Hepatocyte (in vitro differentiated cells): ENCODE measurements at regions not wholly inside any gene's neighbourhood (a gene's known extent, or its start where the extent isn't known, plus 50 kb on each side); places are given as distances from the start of the nearest gene placed in this dataset.

ENCODE experiments used
- DNase-seq: peaks from one replicate; pipeline ENCODE4 v3.0.0-alpha.2; 2016; ENCODE audit warnings: low spot score
- H2AFZ ChIP-seq: fragments of 200-600 bp; sonication (generic); 2 replicates; pipeline ENCODE4 v1.6.0; 2016; ENCODE audit warnings: antibody characterized with exemption, mild to moderate bottlenecking
- H3K27ac ChIP-seq: fragments of 200-600 bp; sonication (generic); 2 replicates; pipeline ENCODE4 v1.5.1; 2016; ENCODE audit warnings: mild to moderate bottlenecking
- H3K27me3 ChIP-seq: fragments of 200-600 bp; sonication (generic); 2 replicates; pipeline ENCODE4 v1.6.1; 2016
- H3K36me3 ChIP-seq: fragments of 200-600 bp; sonication (generic); replicated peaks from 2 replicates; pipeline ENCODE4 v1.5.1; 2016; ENCODE audit warnings: low read depth; ENCODE audit not compliant: insufficient read depth
- H3K4me1 ChIP-seq: fragments of 200-600 bp; sonication (generic); 2 replicates; pipeline ENCODE4 v1.5.1; 2016; ENCODE audit warnings: mild to moderate bottlenecking, moderate library complexity; ENCODE audit not compliant: insufficient read depth
- H3K4me2 ChIP-seq: fragments of 200-600 bp; sonication (generic); 2 replicates; pipeline ENCODE4 v1.6.0; 2016
- H3K4me3 ChIP-seq: fragments of 200-600 bp; sonication (generic); 2 replicates; pipeline ENCODE4 v1.5.1; 2016; ENCODE audit warnings: mild to moderate bottlenecking
- H3K79me2 ChIP-seq: fragments of 200-600 bp; sonication (generic); 2 replicates; pipeline ENCODE4 v1.6.0; 2017; ENCODE audit warnings: mild to moderate bottlenecking
- H3K9me2 ChIP-seq: fragments of 200-600 bp; sonication (generic); replicated peaks from 2 replicates; pipeline ENCODE4 v1.6.0; 2017; ENCODE audit warnings: mild to moderate bottlenecking; ENCODE audit not compliant: insufficient read depth
- H3K9me3 ChIP-seq: fragments of 200-600 bp; sonication (generic); 2 replicates; pipeline ENCODE4 v1.5.1; 2016; ENCODE audit warnings: low read depth, mild to moderate bottlenecking
- H4K20me1 ChIP-seq: fragments of 200-600 bp; sonication (generic); 2 replicates; pipeline ENCODE4 v1.6.0; 2016; ENCODE audit warnings: mild to moderate bottlenecking; ENCODE audit not compliant: insufficient read depth, poor library complexity, severe bottlenecking
- EZH2 ChIP-seq: fragments of 200-600 bp; sonication (generic); IDR thresholded peaks from 2 replicates; pipeline ENCODE4 v1.6.1; 2016; ENCODE audit warnings: antibody characterized with exemption, mild to moderate bottlenecking, borderline replicate concordance
- EZH2phosphoT487 ChIP-seq: fragments of 200-600 bp; sonication (generic); IDR thresholded peaks from one replicate; pipeline ENCODE4 v1.6.1; 2018; ENCODE audit warnings: antibody characterized with exemption, mild to moderate bottlenecking, low read depth, moderate library complexity; ENCODE audit not compliant: unreplicated experiment, severe bottlenecking
- WGBS: methylation state at CpG from one replicate; pipeline ENCODE4 v1.1.6; 2016; ENCODE audit warnings: low lambda C conversion rate; ENCODE audit errors: missing lambda C conversion rate; 5-methylcytosine and 5-hydroxymethylcytosine counted together
- TF ChIP-seq, protein P1 (sequence below): fragments of 200-600 bp; sonication (generic); IDR thresholded peaks from 2 replicates; pipeline ENCODE4 v1.5.1; 2016; ENCODE audit warnings: antibody characterized with exemption, mild to moderate bottlenecking; ENCODE audit not compliant: poor library complexity

DNA sequence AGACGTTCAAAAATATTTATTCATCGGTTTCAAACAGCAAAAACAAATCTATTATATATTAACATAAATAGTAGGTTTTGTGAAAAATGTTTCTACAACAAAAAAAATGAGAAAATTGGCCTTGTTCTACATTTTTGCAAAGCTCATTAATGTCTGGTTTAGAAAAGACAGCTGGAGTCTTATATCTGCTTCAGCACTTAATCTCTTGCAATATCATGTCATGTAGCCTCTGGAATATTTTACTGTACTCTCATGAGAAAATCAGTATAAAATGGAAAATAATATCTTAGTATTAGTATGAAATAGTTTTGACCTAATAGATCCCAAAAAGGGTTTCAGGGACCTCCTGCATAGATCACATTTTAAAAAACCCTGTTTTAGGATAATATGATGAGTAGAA, 326.6 kb downstream of the ARL4A start:
- Histone ChIP-seq H3K4me1 (peaks cover 8% of the 10 kb centered on the region), H3K27me3 (no peaks in the 10 kb centered on the region)

DNA sequence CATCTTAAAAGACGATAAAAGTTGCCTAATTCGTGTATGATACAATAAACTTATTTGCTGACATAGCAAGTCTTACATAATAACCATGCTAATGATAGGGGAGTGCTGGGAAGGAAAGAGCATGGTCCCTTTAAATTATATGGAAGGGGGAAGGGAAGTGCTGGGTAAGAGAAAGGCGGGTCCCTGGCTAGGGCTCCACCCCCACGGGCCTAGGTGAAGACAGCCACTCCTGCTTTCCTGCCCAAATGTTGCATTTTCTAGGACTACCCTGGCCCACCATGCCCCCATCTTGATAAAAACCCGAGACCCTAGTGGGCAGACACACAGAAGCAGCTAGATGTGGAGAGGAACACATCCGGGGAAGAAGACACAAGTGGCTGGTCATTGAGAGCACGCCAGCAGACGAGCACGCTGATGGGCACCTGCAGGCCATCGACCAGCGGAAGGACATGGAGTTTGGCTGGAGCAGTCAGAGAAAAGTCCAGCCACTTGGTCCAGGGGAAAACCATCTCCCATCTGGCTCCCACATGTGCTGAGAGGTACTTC, 328.7 kb downstream of the ARL4A start:
- Histone ChIP-seq H3K4me3 (no peak overlapping the region), H3K4me1 (peaks cover 8% of the 10 kb centered on the region), H3K27me3 (no peaks in the 10 kb centered on the region), H3K27ac (peak overlapping the region; percentile 65), H3K36me3 (no peaks in the 10 kb centered on the region), H2AFZ (no peak overlapping the region), H3K9me2 (no peaks in the 10 kb centered on the region), H3K9me3 (no peaks in the 10 kb centered on the region), H3K79me2 (no peaks in the 10 kb centered on the region), H3K4me2 (peak overlapping the region; percentile 67), H4K20me1 (no peaks in the 10 kb centered on the region)
- DNase-seq, result no peak
- 93% methylated on average over 11 of the region's 11 CpGs for WGBS
- TF ChIP-seq, protein P1, sequence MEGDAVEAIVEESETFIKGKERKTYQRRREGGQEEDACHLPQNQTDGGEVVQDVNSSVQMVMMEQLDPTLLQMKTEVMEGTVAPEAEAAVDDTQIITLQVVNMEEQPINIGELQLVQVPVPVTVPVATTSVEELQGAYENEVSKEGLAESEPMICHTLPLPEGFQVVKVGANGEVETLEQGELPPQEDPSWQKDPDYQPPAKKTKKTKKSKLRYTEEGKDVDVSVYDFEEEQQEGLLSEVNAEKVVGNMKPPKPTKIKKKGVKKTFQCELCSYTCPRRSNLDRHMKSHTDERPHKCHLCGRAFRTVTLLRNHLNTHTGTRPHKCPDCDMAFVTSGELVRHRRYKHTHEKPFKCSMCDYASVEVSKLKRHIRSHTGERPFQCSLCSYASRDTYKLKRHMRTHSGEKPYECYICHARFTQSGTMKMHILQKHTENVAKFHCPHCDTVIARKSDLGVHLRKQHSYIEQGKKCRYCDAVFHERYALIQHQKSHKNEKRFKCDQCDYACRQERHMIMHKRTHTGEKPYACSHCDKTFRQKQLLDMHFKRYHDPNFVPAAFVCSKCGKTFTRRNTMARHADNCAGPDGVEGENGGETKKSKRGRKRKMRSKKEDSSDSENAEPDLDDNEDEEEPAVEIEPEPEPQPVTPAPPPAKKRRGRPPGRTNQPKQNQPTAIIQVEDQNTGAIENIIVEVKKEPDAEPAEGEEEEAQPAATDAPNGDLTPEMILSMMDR, result no peak
- TF ChIP-seq EZH2 (no peak), EZH2phosphoT487 (no peak)

More for the DNA sequence above, 326.6 kb downstream of the ARL4A start:
- Histone ChIP-seq H3K79me2 (no peaks in the 10 kb centered on the region), H3K4me3 (no peak overlapping the region), H3K4me2 (no peak overlapping the region), H3K27ac (no peak overlapping the region), H3K36me3 (no peaks in the 10 kb centered on the region), H2AFZ (no peak overlapping the region), H3K9me2 (no peaks in the 10 kb centered on the region), H4K20me1 (no peaks in the 10 kb centered on the region), H3K9me3 (no peaks in the 10 kb centered on the region)
- no peak for TF ChIP-seq EZH2
- TF ChIP-seq, protein P1, result no peak
- no peak for TF ChIP-seq EZH2phosphoT487
- WGBS, result 87% methylated on average over 2 of the region's 2 CpGs
- no peak for DNase-seq

DNA sequence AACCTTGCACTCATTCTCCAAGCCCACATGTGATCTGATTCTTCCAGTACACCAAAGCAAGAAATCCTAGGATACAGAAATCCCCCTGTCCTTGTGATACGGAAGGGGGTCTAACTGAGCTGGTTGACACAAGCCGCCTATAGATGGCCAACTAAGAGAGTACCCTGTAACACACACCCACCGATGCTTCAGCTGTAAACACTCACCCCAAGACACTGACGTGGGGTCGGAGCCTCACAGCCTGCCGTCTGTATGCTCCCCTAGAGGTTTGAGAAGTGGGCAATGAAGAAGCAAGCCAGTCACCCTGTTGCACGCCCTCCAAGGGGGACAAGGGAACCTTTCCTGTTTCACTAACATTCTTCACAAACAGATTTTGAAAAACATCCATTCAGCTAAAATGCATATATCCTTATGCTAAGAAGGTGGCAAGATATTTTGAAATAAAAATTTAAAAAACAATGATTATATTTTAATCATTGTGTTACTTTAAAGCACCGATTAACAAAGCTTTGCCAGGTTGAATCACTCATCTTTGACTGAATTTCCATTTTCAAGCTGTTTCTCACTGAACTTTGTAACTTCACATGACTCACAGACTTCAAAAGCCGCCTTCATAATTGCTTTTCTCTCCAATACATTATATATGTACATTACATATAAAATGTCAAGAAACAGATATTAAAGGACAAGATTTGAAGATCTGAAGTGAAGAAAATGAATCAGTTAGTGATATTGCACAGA, 329.3 kb downstream of the ARL4A start:
- H3K9me3 ChIP-seq, result no peaks in the 10 kb centered on the region
- H3K4me1 ChIP-seq, result peaks cover 8% of the 10 kb centered on the region
- TF ChIP-seq, protein P1, result no peak
- TF ChIP-seq EZH2phosphoT487, result no peak
- peak overlapping the region; percentile 67 for H3K4me2 ChIP-seq
- WGBS, result 62% methylated on average over 9 of the region's 9 CpGs
- H3K79me2 ChIP-seq, result no peaks in the 10 kb centered on the region
- no peak overlapping the region for H3K4me3 ChIP-seq
- H2AFZ ChIP-seq, result peak overlapping the region; percentile 16
- peak overlapping the region; percentile 65 for H3K27ac ChIP-seq
- H4K20me1 ChIP-seq, result no peaks in the 10 kb centered on the region
- no peaks in the 10 kb centered on the region for H3K36me3 ChIP-seq
- H3K27me3 ChIP-seq, result no peaks in the 10 kb centered on the region
- DNase-seq, result peak; percentile 29
- no peaks in the 10 kb centered on the region for H3K9me2 ChIP-seq
